Neural cell (in vitro differentiated cells): ENCODE measurements at regions not wholly inside any gene's neighbourhood (a gene's known extent, or its start where the extent isn't known, plus 50 kb on each side); places are given as distances from the start of the nearest gene placed in this dataset.

Experiments
- CTCF ChIP-seq: fragments of 450-650 bp; IDR thresholded peaks from 2 replicates; pipeline ENCODE4 v1.5.1; 2014; ENCODE audit warnings: antibody characterized with exemption, mild to moderate bottlenecking, moderate library complexity; ENCODE audit not compliant: poor library complexity, severe bottlenecking
- EP300 ChIP-seq: fragments of 450-650 bp; conservative IDR thresholded peaks from 2 replicates; pipeline ENCODE4 v1.6.1; 2014; ENCODE audit warnings: antibody characterized with exemption, mild to moderate bottlenecking, moderate library complexity; ENCODE audit not compliant: poor library complexity, severe bottlenecking
- EZH2 ChIP-seq: fragments of 200-600, 300-800 bp; shearing (Covaris generic), sonication (generic); IDR thresholded peaks from 2 replicates; pipeline ENCODE4 v1.6.1; 2014; ENCODE audit warnings: antibody characterized with exemption, low read length, borderline replicate concordance, mild to moderate bottlenecking; ENCODE audit not compliant: insufficient read depth, poor library complexity, severe bottlenecking
- MXI1 ChIP-seq: fragments of 450-650 bp; conservative IDR thresholded peaks from 2 replicates; pipeline ENCODE4 v1.6.1; 2014; ENCODE audit warnings: antibody characterized with exemption, mild to moderate bottlenecking; ENCODE audit not compliant: poor library complexity, severe bottlenecking
- POLR2AphosphoS5 ChIP-seq: IDR thresholded peaks from 2 replicates; pipeline ENCODE4 v1.6.1; 2012
- RAD21 ChIP-seq: fragments of 450-650 bp; conservative IDR thresholded peaks from 2 replicates; pipeline ENCODE4 v1.6.1; 2014; ENCODE audit warnings: antibody characterized with exemption, mild to moderate bottlenecking, moderate library complexity
- REST ChIP-seq: IDR thresholded peaks from 2 replicates; pipeline ENCODE4 v1.6.1; 2012; ENCODE audit warnings: borderline replicate concordance
- SMC3 ChIP-seq: fragments of 450-650 bp; conservative IDR thresholded peaks from 2 replicates; pipeline ENCODE4 v1.6.1; 2014; ENCODE audit warnings: antibody characterized with exemption, mild to moderate bottlenecking, moderate library complexity; ENCODE audit not compliant: poor library complexity
- TAF1 ChIP-seq: IDR thresholded peaks from 2 replicates; pipeline ENCODE4 v1.6.1; 2012; ENCODE audit warnings: low read depth

GRCh38 chr2:39519886-39520285 lies 82.8 kb upstream of the MAP4K3 start:
- TF ChIP-seq POLR2AphosphoS5, result no peak
- no peak for TF ChIP-seq CTCF
- TF ChIP-seq EP300, result no peak
- TF ChIP-seq RAD21, result no peak
- TF ChIP-seq MXI1, result no peak
- TF ChIP-seq EZH2, result no peak
- no peak for TF ChIP-seq TAF1
- no peak for TF ChIP-seq REST
- no peak for TF ChIP-seq SMC3
